AG04450 (cell line): ENCODE measurements at regions not wholly inside any gene's neighbourhood (a gene's known extent, or its start where the extent isn't known, plus 50 kb on each side); places are given as distances from the start of the nearest gene placed in this dataset.

Experiments
- CTCF ChIA-PET: fragments of 300-600, 350-600 bp; formaldehyde crosslinking; extraction: SDS; loops from one replicate; lab custom pipeline; 2022; ENCODE audit warnings: antibody characterized with exemption, inconsistent platforms; lab: Charles Lee
- POLR2A ChIA-PET: fragments of 350-600 bp; formaldehyde crosslinking; extraction: SDS; loops from one replicate; lab custom pipeline; 2021; ENCODE audit warnings: antibody characterized with exemption, inconsistent platforms; lab: Yijun Ruan, JAX
- DNase-seq: peaks from one replicate; pipeline ENCODE4 v3.0.0-alpha.2; 2011; ENCODE audit warnings: low read depth, low spot score
- H3K27ac ChIP-seq: one replicate; pipeline ENCODE4 v1.5.1; 2012; ENCODE audit warnings: low read depth, low read length, control low read depth
- H3K27me3 ChIP-seq: one replicate; pipeline ENCODE4 v1.6.0; 2012; ENCODE audit warnings: low read length; ENCODE audit not compliant: control insufficient read depth, insufficient read depth
- H3K4me3 ChIP-seq: 2 replicates; pipeline ENCODE4 v1.5.1; 2011; ENCODE audit warnings: mild to moderate bottlenecking, low read depth, low read length, control low read depth
- H3K9me3 ChIP-seq: 2 replicates; pipeline ENCODE4 v1.5.1; 2012; ENCODE audit warnings: low read length; ENCODE audit not compliant: control insufficient read depth, insufficient read depth
- TF ChIP-seq, protein P1 (sequence below): IDR thresholded peaks from 2 replicates; pipeline ENCODE4 v1.5.1; 2011; ENCODE audit warnings: low read depth, low read length, control low read depth, inconsistent platforms

DNA sequence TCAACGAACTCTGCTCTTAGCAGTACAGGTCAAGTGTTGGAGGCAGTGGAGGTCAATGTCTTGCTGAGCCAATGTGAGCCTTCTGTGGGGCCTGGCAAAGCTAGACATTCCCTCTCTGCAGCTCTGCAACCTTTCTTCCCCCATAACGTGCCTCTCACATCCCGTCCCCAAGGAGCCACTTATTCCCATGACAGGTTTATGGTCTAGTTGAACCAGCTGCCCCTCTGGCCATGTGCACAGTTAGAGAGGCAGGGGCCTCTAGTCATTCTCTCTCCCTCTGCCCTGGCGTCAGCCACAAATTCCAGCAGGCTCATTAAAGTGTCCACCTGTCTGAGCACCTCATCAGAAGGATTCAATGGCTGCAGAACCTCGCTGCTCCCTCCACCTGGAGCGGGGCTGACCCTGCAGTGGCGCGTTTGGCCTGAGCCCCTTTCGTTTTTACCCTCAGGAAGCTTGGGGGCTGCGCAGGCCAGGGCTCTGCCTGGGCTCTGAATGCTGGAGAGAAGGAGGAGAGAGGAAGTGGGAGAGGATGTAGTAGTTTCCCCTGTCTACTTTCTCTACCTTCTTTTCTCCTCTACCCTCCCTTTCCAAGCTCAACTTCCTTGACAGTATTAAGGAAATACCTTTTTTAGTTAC lies 302.1 kb upstream of the B3GAT1 start:
- TF ChIP-seq, protein P1, sequence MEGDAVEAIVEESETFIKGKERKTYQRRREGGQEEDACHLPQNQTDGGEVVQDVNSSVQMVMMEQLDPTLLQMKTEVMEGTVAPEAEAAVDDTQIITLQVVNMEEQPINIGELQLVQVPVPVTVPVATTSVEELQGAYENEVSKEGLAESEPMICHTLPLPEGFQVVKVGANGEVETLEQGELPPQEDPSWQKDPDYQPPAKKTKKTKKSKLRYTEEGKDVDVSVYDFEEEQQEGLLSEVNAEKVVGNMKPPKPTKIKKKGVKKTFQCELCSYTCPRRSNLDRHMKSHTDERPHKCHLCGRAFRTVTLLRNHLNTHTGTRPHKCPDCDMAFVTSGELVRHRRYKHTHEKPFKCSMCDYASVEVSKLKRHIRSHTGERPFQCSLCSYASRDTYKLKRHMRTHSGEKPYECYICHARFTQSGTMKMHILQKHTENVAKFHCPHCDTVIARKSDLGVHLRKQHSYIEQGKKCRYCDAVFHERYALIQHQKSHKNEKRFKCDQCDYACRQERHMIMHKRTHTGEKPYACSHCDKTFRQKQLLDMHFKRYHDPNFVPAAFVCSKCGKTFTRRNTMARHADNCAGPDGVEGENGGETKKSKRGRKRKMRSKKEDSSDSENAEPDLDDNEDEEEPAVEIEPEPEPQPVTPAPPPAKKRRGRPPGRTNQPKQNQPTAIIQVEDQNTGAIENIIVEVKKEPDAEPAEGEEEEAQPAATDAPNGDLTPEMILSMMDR: no peak
- Histone ChIP-seq H3K27ac (no peak overlapping the region), H3K9me3 (peaks cover 24% of the 10 kb centered on the region), H3K27me3 (no peaks in the 10 kb centered on the region), H3K4me3 (no peak overlapping the region)
- no peak for DNase-seq
- POLR2A ChIA-PET: no interaction called here
- CTCF ChIA-PET: no interaction called here

- H3K27ac ChIP-seq: no peak overlapping the region
- no peak overlapping the region for H3K4me3 ChIP-seq
- TF ChIP-seq, protein P1: no peak
- ChIA-PET CTCF (no interaction called here), POLR2A (no interaction called here)
- peaks cover 23% of the 10 kb centered on the region for H3K9me3 ChIP-seq
- H3K27me3 ChIP-seq: no peaks in the 10 kb centered on the region
- no peak for DNase-seq
Measured at GRCh38 chr11:134712228-134713145, 300.4 kb upstream of the B3GAT1 start.

- POLR2A ChIA-PET: no interaction called here
Measured at GRCh38 chr11:134711588-134711987, 299.5 kb upstream of the B3GAT1 start.

DNA sequence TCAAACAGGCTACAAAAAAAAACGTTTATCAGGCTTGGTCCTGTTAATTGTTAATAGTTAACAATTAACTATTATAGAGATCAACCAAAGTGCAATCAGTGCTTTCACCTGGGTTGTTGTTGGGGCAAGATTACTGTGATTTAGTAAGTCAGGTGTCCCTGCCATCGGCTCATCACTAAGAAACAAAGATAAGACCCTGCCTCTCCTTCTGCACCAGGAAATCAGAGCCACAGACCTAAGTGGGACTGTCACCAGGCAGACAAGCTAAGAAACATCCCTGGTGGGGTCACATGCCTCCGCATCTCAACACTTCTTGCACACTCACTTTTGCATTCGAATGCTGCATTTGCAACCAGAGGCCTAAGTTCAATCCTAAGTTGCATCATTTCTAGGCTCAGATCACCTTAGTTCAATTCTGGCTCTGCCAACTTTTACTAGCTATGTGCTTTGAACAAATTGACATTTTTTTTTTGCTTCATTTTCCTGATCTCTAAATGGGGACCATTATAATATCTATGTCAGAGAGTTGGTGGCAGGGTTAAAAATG lies 298.9 kb upstream of the B3GAT1 start:
- CTCF ChIA-PET: no interaction called here
- POLR2A ChIA-PET: no interaction called here
- Histone ChIP-seq H3K27ac (no peak overlapping the region), H3K4me3 (no peak overlapping the region), H3K9me3 (peaks cover 25% of the 10 kb centered on the region), H3K27me3 (no peaks in the 10 kb centered on the region)
- DNase-seq: no peak
- TF ChIP-seq, protein P1: no peak

More at GRCh38 chr11:134711588-134711987, 299.5 kb upstream of the B3GAT1 start:
- DNase-seq: no peak
- peaks cover 23% of the 10 kb centered on the region for H3K9me3 ChIP-seq
- TF ChIP-seq, protein P1: no peak
- H3K4me3 ChIP-seq: no peak overlapping the region
- CTCF ChIA-PET: no interaction called here
- no peaks in the 10 kb centered on the region for H3K27me3 ChIP-seq
- H3K27ac ChIP-seq: no peak overlapping the region

- peaks cover 34% of the 10 kb centered on the region for H3K9me3 ChIP-seq
- no peaks in the 10 kb centered on the region for H3K27me3 ChIP-seq
- H3K4me3 ChIP-seq: no peak overlapping the region
- ChIA-PET POLR2A (no interaction called here), CTCF (no interaction called here)
- H3K27ac ChIP-seq: no peak overlapping the region
- TF ChIP-seq, protein P1: no peak
- no peak for DNase-seq
Measured at GRCh38 chr11:134705858-134706257, 293.8 kb upstream of the B3GAT1 start.
